GM10248 (cell line): ENCODE measurements at regions not wholly inside any gene's neighbourhood (a gene's known extent, or its start where the extent isn't known, plus 50 kb on each side); places are given as distances from the start of the nearest gene placed in this dataset.

Source experiments
- CTCF ChIA-PET: fragments of 300-600 bp; sonication (Branson Sonifier 250); formaldehyde crosslinking; extraction: SDS; loops from one replicate; lab custom pipeline; 2021; ENCODE audit warnings: antibody characterized with exemption; lab: Yijun Ruan, JAX
- POLR2A ChIA-PET: fragments of 350-650 bp; sonication (Branson Sonifier 250); formaldehyde crosslinking; extraction: SDS; loops from one replicate; lab custom pipeline; 2020; ENCODE audit warnings: antibody characterized with exemption; lab: Yijun Ruan, JAX
- DNase-seq: peaks from one replicate; pipeline ENCODE4 v3.0.0; 2012; ENCODE audit errors: extremely low spot score
- TF ChIP-seq, protein P1 (sequence below): IDR thresholded peaks from 2 replicates; pipeline ENCODE4 v1.5.1; 2012; ENCODE audit warnings: mild to moderate bottlenecking, low read depth; ENCODE audit errors: extremely low read depth, missing control alignments, control extremely low read depth

DNA sequence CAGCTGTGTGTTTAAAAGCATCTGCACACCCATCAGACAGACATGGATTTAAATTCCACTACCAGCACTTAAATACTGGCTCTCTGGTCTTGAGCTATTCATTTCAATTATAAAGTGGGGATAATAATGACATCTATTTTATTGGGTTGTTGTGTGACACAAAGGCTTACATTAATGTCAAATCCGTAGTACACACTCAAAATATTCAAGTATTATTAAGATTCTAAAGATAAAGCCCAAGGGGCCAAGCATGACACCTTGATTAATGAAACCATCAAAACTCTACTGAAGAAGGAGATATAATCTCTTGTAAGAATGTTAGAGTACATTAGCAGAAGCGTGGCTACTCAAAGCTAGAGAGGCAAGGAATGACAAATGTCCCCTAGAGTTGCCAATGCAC lies 743.0 kb downstream of the KCTD16 start:
- ChIA-PET POLR2A (no interaction called here), CTCF (no interaction called here)
- TF ChIP-seq, protein P1, sequence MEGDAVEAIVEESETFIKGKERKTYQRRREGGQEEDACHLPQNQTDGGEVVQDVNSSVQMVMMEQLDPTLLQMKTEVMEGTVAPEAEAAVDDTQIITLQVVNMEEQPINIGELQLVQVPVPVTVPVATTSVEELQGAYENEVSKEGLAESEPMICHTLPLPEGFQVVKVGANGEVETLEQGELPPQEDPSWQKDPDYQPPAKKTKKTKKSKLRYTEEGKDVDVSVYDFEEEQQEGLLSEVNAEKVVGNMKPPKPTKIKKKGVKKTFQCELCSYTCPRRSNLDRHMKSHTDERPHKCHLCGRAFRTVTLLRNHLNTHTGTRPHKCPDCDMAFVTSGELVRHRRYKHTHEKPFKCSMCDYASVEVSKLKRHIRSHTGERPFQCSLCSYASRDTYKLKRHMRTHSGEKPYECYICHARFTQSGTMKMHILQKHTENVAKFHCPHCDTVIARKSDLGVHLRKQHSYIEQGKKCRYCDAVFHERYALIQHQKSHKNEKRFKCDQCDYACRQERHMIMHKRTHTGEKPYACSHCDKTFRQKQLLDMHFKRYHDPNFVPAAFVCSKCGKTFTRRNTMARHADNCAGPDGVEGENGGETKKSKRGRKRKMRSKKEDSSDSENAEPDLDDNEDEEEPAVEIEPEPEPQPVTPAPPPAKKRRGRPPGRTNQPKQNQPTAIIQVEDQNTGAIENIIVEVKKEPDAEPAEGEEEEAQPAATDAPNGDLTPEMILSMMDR, result no peak
- no peak for DNase-seq

DNA sequence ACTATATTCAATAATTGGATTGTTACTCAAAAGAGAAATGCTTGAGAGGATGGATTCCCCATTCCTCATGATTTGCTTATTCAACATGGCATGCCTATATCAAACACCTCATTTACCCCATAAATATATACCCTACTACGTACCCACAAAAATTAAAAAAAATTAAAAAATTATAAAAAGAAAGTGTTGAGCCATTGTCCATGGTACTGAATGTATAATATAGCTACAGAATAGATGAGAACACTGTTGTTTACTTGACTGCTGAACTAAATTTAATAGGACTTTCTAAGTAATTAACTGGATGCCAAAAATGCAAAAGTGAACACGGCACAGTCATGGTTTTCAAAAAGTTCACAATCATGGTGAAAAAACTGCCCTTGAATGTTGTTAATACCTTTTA lies 725.8 kb downstream of the KCTD16 start:
- DNase-seq, result no peak
- TF ChIP-seq, protein P1, result no peak
- POLR2A ChIA-PET, result no interaction called here
- CTCF ChIA-PET, result no interaction called here

DNA sequence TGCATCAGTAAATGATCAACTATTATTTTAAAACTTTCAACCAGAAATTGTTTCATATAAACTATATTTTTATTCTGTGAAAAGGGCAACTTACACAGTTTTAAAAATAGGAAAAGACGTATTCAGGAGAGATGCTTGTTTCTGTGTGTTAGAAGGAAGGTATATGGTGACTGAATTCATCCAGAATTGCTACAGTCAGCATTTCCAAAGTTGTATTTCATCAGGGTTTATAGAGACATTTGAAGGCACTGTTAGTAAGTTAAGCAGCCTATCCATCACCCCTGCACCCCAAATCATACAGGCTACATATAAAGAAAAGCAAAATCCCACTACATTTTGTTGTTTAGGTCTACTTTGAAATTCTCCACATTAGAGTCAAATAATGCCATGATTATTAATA lies 716.0 kb downstream of the KCTD16 start:
- ChIA-PET CTCF (interaction anchor here (1.5 kb wide), 2 partner anchors 11 to 41 kb away, joined by 3 read pairs; no protein-coding TSS in a partner anchor), POLR2A (no interaction called here)
- TF ChIP-seq, protein P1, result no peak
- no peak for DNase-seq

DNA sequence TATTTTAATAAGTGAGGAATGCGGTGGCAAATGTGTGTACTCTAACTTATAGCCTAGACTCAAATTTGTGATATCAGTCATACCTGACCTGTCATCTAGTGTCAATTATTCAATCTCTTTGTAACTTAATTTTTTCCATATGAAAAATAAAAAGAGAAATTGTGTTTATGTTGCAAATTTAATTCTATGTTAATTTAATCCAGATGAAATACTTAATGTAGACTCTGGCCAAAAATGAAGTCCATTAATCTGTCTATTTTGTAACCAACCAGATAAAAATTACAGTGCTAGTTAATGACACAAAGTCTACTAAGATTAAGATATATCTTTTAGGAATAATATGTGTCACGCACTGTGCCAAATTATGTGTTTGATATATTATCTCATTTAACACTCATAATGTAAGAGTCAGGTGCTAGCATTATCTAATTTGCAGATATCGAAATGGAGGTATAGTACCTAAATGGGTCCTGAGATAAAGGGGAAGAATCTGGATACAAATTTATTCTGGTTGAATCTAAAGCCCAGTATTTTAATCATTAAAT lies 712.1 kb downstream of the KCTD16 start:
- TF ChIP-seq, protein P1, result no peak
- no peak for DNase-seq
- POLR2A ChIA-PET, result no interaction called here
- CTCF ChIA-PET, result no interaction called here

DNA sequence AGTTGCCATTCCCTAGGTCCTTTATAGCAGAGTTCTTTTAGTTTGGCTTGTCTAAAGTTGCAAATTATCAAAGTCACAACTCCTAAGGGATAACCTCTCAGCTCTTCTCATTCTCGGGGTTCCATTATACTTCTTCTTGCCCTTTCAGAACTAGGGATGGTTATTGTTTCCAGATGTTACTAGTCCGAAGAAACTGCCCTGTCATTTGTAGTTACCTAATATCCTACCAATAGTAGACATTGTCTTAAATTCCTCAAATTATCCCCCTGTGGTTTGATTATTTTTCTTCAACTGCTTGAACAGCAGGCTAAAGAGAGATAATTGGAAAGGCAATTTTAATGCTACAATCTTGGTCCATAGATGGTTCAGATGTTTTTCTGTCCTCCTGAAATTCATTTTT lies 709.8 kb downstream of the KCTD16 start:
- ChIA-PET POLR2A (no interaction called here), CTCF (no interaction called here)
- TF ChIP-seq, protein P1, result no peak
- DNase-seq, result no peak

DNA sequence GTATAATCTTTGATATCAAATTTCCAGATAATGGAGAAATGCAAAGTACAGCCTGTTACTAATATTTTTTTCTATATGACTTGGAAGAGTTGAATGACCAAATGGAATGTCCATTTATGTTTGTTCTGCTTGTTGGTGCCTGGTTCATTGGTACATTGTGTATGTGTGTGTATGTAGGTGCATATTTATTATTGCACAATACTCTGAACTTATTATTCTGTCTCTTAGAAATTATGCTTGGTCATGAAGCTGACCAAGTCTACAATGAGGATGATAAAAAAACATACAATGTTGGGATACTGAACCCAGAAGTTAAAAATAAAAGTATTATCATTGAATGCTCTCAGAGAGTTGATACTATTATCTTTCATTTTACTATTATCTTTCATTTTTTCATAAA lies 706.3 kb downstream of the KCTD16 start:
- TF ChIP-seq, protein P1, result no peak
- DNase-seq, result no peak
- ChIA-PET CTCF (no interaction called here), POLR2A (no interaction called here)
